H1 (cell line): ENCODE measurements at regions not wholly inside any gene's neighbourhood (a gene's known extent, or its start where the extent isn't known, plus 50 kb on each side); places are given as distances from the start of the nearest gene placed in this dataset.

Experiments used
- CTCF ChIA-PET: fragments of 300-600 bp; sonication (Branson Sonifier 250); formaldehyde crosslinking; loops from one replicate; lab custom pipeline; 2021; ENCODE audit not compliant: partially characterized antibody; lab: Charles Lee
- POLR2A ChIA-PET: fragments of 300-600 bp; sonication (Branson Sonifier 250); formaldehyde crosslinking; loops from one replicate; lab custom pipeline; 2021; ENCODE audit warnings: inconsistent platforms; ENCODE audit not compliant: partially characterized antibody; lab: Charles Lee
- DNase-seq, 2 experiments: peaks; one replicate each; pipeline versions ENCODE4 v3.0.0 to v3.0.0-alpha.2; 2010 to 2022; ENCODE audit warnings: low spot score in 2 of 2, low read depth in 1 of 2, mixed read lengths in 1 of 2
- FAIRE-seq: peaks from 2 replicates; lab custom pipeline; 2011; peaks lifted over from hg19 to GRCh38; lab: Jason Lieb, UNC
- H2AFZ ChIP-seq: 2 replicates; pipeline ENCODE4 v1.8.1; 2012; ENCODE audit warnings: low read length, inconsistent platforms
- H2AK5ac ChIP-seq: 2 replicates; pipeline ENCODE4 v1.6.1; 2013; ENCODE audit warnings: low read depth, low read length
- H2BK120ac ChIP-seq: replicated peaks from 2 replicates; pipeline ENCODE3; 2013; ENCODE audit warnings: low read depth, low read length, inconsistent platforms
- H2BK12ac ChIP-seq: 2 replicates; pipeline ENCODE4 v1.6.1; 2013; ENCODE audit warnings: low read depth, low read length
- H2BK15ac ChIP-seq: 2 replicates; pipeline ENCODE4 v1.6.1; 2013; ENCODE audit warnings: low read length
- H2BK20ac ChIP-seq: 2 replicates; pipeline ENCODE4 v1.6.1; 2013; ENCODE audit warnings: low read length
- H2BK5ac ChIP-seq: 2 replicates; pipeline ENCODE4 v1.6.1; 2013; ENCODE audit warnings: low read depth, low read length
- H3K14ac ChIP-seq: 2 replicates; pipeline ENCODE4 v1.6.1; 2013; ENCODE audit warnings: inconsistent platforms; ENCODE audit not compliant: insufficient read length
- H3K18ac ChIP-seq: 2 replicates; pipeline ENCODE4 v1.6.1; 2013; ENCODE audit warnings: low read length; ENCODE audit errors: extremely low read depth
- H3K23ac ChIP-seq: 2 replicates; pipeline ENCODE4 v1.6.1; 2013; ENCODE audit warnings: inconsistent platforms; ENCODE audit not compliant: insufficient read length
- H3K23me2 ChIP-seq: 2 replicates; pipeline ENCODE4 v1.6.1; 2013; ENCODE audit warnings: low read depth, low read length
- H3K27ac ChIP-seq: 2 replicates; pipeline ENCODE4 v1.6.1; 2011; ENCODE audit warnings: low read depth, low read length, inconsistent platforms
- H3K27me3 ChIP-seq, 4 experiments: replicated peaks in 1 of 4; 1 replicate in 1 of 4; 2 replicates in 3 of 4; pipeline versions ENCODE4 v1.6.1 to v1.8.1; 2011 to 2013; ENCODE audit warnings: low read length in 3 of 4, mild to moderate bottlenecking in 3 of 4, inconsistent platforms in 2 of 4, mixed read lengths in 2 of 4, moderate library complexity in 1 of 4; ENCODE audit not compliant: control insufficient read depth in 3 of 4, insufficient read depth in 3 of 4; ENCODE audit errors: extremely low read depth in 1 of 4
- H3K36me3 ChIP-seq, 4 experiments: 2 replicates each; pipeline versions ENCODE4 v1.6.1 to v1.8.1; 2011 to 2013; ENCODE audit warnings: mild to moderate bottlenecking in 4 of 4, low read length in 3 of 4, moderate library complexity in 2 of 4, control low read depth in 1 of 4, inconsistent platforms in 1 of 4; ENCODE audit not compliant: insufficient read depth in 4 of 4, control insufficient read depth in 2 of 4
- H3K4ac ChIP-seq: replicated peaks from 2 replicates; pipeline ENCODE3; 2013; ENCODE audit warnings: low read length, low read depth, mixed read lengths, inconsistent platforms; ENCODE audit not compliant: insufficient read length
- H3K4me1 ChIP-seq, 4 experiments: replicated peaks in 1 of 4; 1 replicate in 1 of 4; 2 replicates in 3 of 4; pipeline versions ENCODE4 v1.6.1 to v1.8.1; 2011 to 2013; ENCODE audit warnings: low read length in 3 of 4, inconsistent platforms in 2 of 4, mixed read lengths in 1 of 4; ENCODE audit not compliant: insufficient read depth in 4 of 4, control insufficient read depth in 3 of 4
- H3K4me2 ChIP-seq, 2 experiments: 2 replicates each; pipeline versions ENCODE4 v1.6.1 to v1.8.1; 2011 to 2013; ENCODE audit warnings: low read depth in 2 of 2, low read length in 2 of 2, control low read depth in 1 of 2, inconsistent platforms in 1 of 2, mild to moderate bottlenecking in 1 of 2; ENCODE audit not compliant: insufficient read depth in 1 of 2
- H3K4me3 ChIP-seq, 4 experiments: fragments of 200-600, 300-600 bp in 1 of 4; sonication (generic), shearing (Covaris generic), sonication (Bioruptor Twin) in 1 of 4; 2 replicates each; pipeline versions ENCODE4 v1.5.1 to v1.8.1; 2011 to 2016; ENCODE audit warnings: low read length in 4 of 4, low read depth in 3 of 4, control low read depth in 2 of 4, inconsistent platforms in 2 of 4, mild to moderate bottlenecking in 2 of 4, mixed read lengths in 1 of 4, moderate library complexity in 1 of 4; ENCODE audit not compliant: insufficient read depth in 2 of 4; ENCODE audit errors: extremely low read depth in 1 of 4
- H3K56ac ChIP-seq: replicated peaks from 2 replicates; pipeline ENCODE3; 2013; ENCODE audit warnings: low read depth, mild to moderate bottlenecking, mixed read lengths, low read length, inconsistent platforms; ENCODE audit not compliant: insufficient read length
- H3K79me1 ChIP-seq: 2 replicates; pipeline ENCODE4 v1.6.1; 2013; ENCODE audit warnings: low read depth, low read length, control low read depth
- H3K79me2 ChIP-seq, 2 experiments: 2 replicates each; pipeline versions ENCODE4 v1.6.1 to v1.8.1; 2012 to 2013; ENCODE audit warnings: low read length in 2 of 2, mild to moderate bottlenecking in 2 of 2, inconsistent platforms in 1 of 2; ENCODE audit not compliant: insufficient read depth in 2 of 2, control insufficient read depth in 1 of 2
- H3K9ac ChIP-seq, 4 experiments: replicated peaks in 1 of 4; 1 replicate in 1 of 4; 2 replicates in 3 of 4; pipeline versions ENCODE4 v1.6.1 to v1.8.1; 2011 to 2013; ENCODE audit warnings: low read depth in 3 of 4, low read length in 3 of 4, control low read depth in 2 of 4, mild to moderate bottlenecking in 2 of 4, moderate library complexity in 2 of 4, inconsistent platforms in 1 of 4; ENCODE audit errors: extremely low read depth in 1 of 4
- H3K9me3 ChIP-seq, 2 experiments: 2 replicates each; pipeline versions ENCODE4 v1.6.1 to v1.8.1; 2012 to 2013; ENCODE audit warnings: mild to moderate bottlenecking in 2 of 2, moderate library complexity in 2 of 2, control low read depth in 1 of 2, inconsistent platforms in 1 of 2, low read depth in 1 of 2, low read length in 1 of 2, mixed read lengths in 1 of 2; ENCODE audit not compliant: insufficient read depth in 2 of 2
- H4K20me1 ChIP-seq, 2 experiments: replicated peaks in 1 of 2; 2 replicates each; pipeline versions ENCODE3 to v1.8.1; 2011 to 2013; ENCODE audit warnings: inconsistent platforms in 2 of 2, low read length in 2 of 2, mild to moderate bottlenecking in 1 of 2; ENCODE audit not compliant: insufficient read depth in 2 of 2, control insufficient read depth in 1 of 2
- H4K5ac ChIP-seq: 2 replicates; pipeline ENCODE4 v1.6.1; 2013; ENCODE audit warnings: low read length, low read depth, mixed read lengths, inconsistent platforms; ENCODE audit not compliant: insufficient read length
- H4K8ac ChIP-seq: 2 replicates; pipeline ENCODE4 v1.8.0; 2013; ENCODE audit warnings: mild to moderate bottlenecking, moderate library complexity, low read length, inconsistent platforms; ENCODE audit not compliant: insufficient read depth; ENCODE audit errors: extremely low read depth
- H4K91ac ChIP-seq: replicated peaks from 2 replicates; pipeline ENCODE3; 2013; ENCODE audit warnings: low read length, mixed read lengths, inconsistent platforms; ENCODE audit not compliant: insufficient read length
- CBX8 ChIP-seq: fragments of 300-800, 300-1000 bp; sonication (generic); IDR thresholded peaks from 2 replicates; pipeline ENCODE4 v1.7.1; 2016; ENCODE audit warnings: low read depth, low read length, borderline replicate concordance
- CREB1 ChIP-seq: IDR thresholded peaks from 2 replicates; pipeline ENCODE4 v1.6.1; 2012; ENCODE audit warnings: inconsistent platforms
- KDM5A ChIP-seq: fragments of 200-600 bp; IDR thresholded peaks from 2 replicates; pipeline ENCODE4 v1.7.1; 2012; ENCODE audit warnings: mild to moderate bottlenecking, low read length, inconsistent platforms, mixed read lengths
- POU5F1 ChIP-seq: IDR thresholded peaks from 2 replicates; pipeline ENCODE4 v1.6.1; 2011; ENCODE audit warnings: low read depth, mild to moderate bottlenecking, low read length, moderate library complexity
- RBBP5 ChIP-seq: IDR thresholded peaks from 2 replicates; pipeline ENCODE4 v1.7.1; 2012; ENCODE audit warnings: low read depth, mild to moderate bottlenecking, inconsistent platforms, low read length, moderate library complexity, borderline replicate concordance
- WGBS, 2 experiments: shearing (Covaris generic) in 1 of 2; methylation state at CpG; one replicate each; pipeline versions ENCODE4 v1.1.6 to v1.1.7; 2013 to 2015; ENCODE audit warnings: low lambda C conversion rate in 2 of 2, mixed read lengths in 2 of 2, inconsistent platforms in 1 of 2, low coverage in 1 of 2, missing lambda C conversion rate in 1 of 2; ENCODE audit not compliant: insufficient replicate concordance in 2 of 2, insufficient coverage in 1 of 2, insufficient read length in 1 of 2; ENCODE audit errors: extremely low coverage in 1 of 2, missing lambda C conversion rate in 1 of 2; 5-methylcytosine and 5-hydroxymethylcytosine counted together

- no peak overlapping the region for H2AK5ac ChIP-seq
- no peaks in the 10 kb centered on the region for H3K9me3 ChIP-seq
- no peak overlapping the region for H3K14ac ChIP-seq
- H3K4me2 ChIP-seq, result no peak overlapping the region
- H3K36me3 ChIP-seq, result no peaks in the 10 kb centered on the region
- no peak overlapping the region for H3K4ac ChIP-seq
- H3K79me2 ChIP-seq, result no peaks in the 10 kb centered on the region
- H2AFZ ChIP-seq, result no peak overlapping the region
- H3K27ac ChIP-seq, result no peak overlapping the region
- H3K79me1 ChIP-seq, result no peaks in the 10 kb centered on the region
- H3K56ac ChIP-seq, result no peak overlapping the region
- no peaks in the 10 kb centered on the region for H3K23me2 ChIP-seq
- no peak for DNase-seq
- H4K91ac ChIP-seq, result no peak overlapping the region
- FAIRE-seq, result no peak
- H2BK12ac ChIP-seq, result no peak overlapping the region
- no peak overlapping the region for H3K23ac ChIP-seq
- H3K4me1 ChIP-seq, result no peaks in the 10 kb centered on the region; a peak in 1 of 7 replicates
- no peak overlapping the region for H2BK120ac ChIP-seq
- 82% methylated on average over 1 of the region's 1 CpG; no CpG with 5 or more reads in 1 of the 2 experiments for WGBS, 2 experiments
- no peak overlapping the region for H2BK15ac ChIP-seq
- no peaks in the 10 kb centered on the region for H4K20me1 ChIP-seq
- H4K8ac ChIP-seq, result no peak overlapping the region
- no peak overlapping the region for H2BK20ac ChIP-seq
- CTCF ChIA-PET, result no interaction called here
- TF ChIP-seq POU5F1 (no peak), CREB1 (no peak), CBX8 (no peak), KDM5A (no peak), RBBP5 (no peak)
- H3K18ac ChIP-seq, result no peak overlapping the region
- H3K27me3 ChIP-seq, result no peaks in the 10 kb centered on the region
- H3K9ac ChIP-seq, result no peak overlapping the region
- POLR2A ChIA-PET, result no interaction called here
- H3K4me3 ChIP-seq, result no peak overlapping the region
- no peak overlapping the region for H2BK5ac ChIP-seq
- H4K5ac ChIP-seq, result no peak overlapping the region
Observed at GRCh38 chr21:28374881-28375280, 617.8 kb downstream of the LTN1 start.
